ENCODE measurements at regions not wholly inside any gene's neighbourhood (a gene's known extent, or its start where the extent isn't known, plus 50 kb on each side); places are given as distances from the start of the nearest gene placed in this dataset.

- no peak for DNase-seq (ENCODE audit: low read depth)
- no peak overlapping the region for H3K4me3 ChIP-seq (ENCODE audit: control insufficient read depth, low read depth, low read length)
- TF ChIP-seq CTCF (IDR thresholded peaks at IDR 0.05; ENCODE audit: control insufficient read depth, insufficient read depth, low read depth, low read length, missing control alignments), result no peak
Observed at GRCh38 chr1:208521534-208521933, 277.4 kb upstream of the PLXNA2 start.

GRCh38 chr1:208523007-208523406 is 278.8 kb upstream of the PLXNA2 start:
- no peak for DNase-seq (ENCODE audit: low read depth)
- no peak for TF ChIP-seq CTCF (IDR thresholded peaks at IDR 0.05; ENCODE audit: control insufficient read depth, insufficient read depth, low read depth, low read length, missing control alignments)
- H3K4me3 ChIP-seq (ENCODE audit: control insufficient read depth, low read depth, low read length), result no peak overlapping the region

- TF ChIP-seq CTCF (IDR thresholded peaks at IDR 0.05; ENCODE audit: control insufficient read depth, insufficient read depth, low read depth, low read length, missing control alignments), result no peak
Observed at GRCh38 chr1:208524376-208524775, 280.2 kb upstream of the PLXNA2 start.

GRCh38 chr1:208524925-208525324 is 280.7 kb upstream of the PLXNA2 start:
- no peak for DNase-seq (ENCODE audit: low read depth)
- no peak for TF ChIP-seq CTCF (IDR thresholded peaks at IDR 0.05; ENCODE audit: control insufficient read depth, insufficient read depth, low read depth, low read length, missing control alignments)

More at GRCh38 chr1:208524376-208524775, 280.2 kb upstream of the PLXNA2 start:
- DNase-seq (ENCODE audit: low read depth), result no peak
- no peak overlapping the region for H3K4me3 ChIP-seq (ENCODE audit: control insufficient read depth, low read depth, low read length)

GRCh38 chr1:208525417-208525816 is 281.2 kb upstream of the PLXNA2 start:
- TF ChIP-seq CTCF (IDR thresholded peaks at IDR 0.05; ENCODE audit: control insufficient read depth, insufficient read depth, low read depth, low read length, missing control alignments), result no peak
- no peak overlapping the region for H3K4me3 ChIP-seq (ENCODE audit: control insufficient read depth, low read depth, low read length)
- DNase-seq (ENCODE audit: low read depth), result no peak

More at GRCh38 chr1:208524925-208525324, 280.7 kb upstream of the PLXNA2 start:
- no peak overlapping the region for H3K4me3 ChIP-seq (ENCODE audit: control insufficient read depth, low read depth, low read length)

GRCh38 chr1:208526613-208527125 is 282.5 kb upstream of the PLXNA2 start:
- no peak for DNase-seq (ENCODE audit: low read depth)
- TF ChIP-seq CTCF (IDR thresholded peaks at IDR 0.05; ENCODE audit: control insufficient read depth, insufficient read depth, low read depth, low read length, missing control alignments), result no peak

GRCh38 chr1:208527156-208527555 is 283.0 kb upstream of the PLXNA2 start:
- no peak for TF ChIP-seq CTCF (IDR thresholded peaks at IDR 0.05; ENCODE audit: control insufficient read depth, insufficient read depth, low read depth, low read length, missing control alignments)
- DNase-seq (ENCODE audit: low read depth), result no peak
- H3K4me3 ChIP-seq (ENCODE audit: control insufficient read depth, low read depth, low read length), result no peak overlapping the region

More at GRCh38 chr1:208526613-208527125, 282.5 kb upstream of the PLXNA2 start:
- H3K4me3 ChIP-seq (ENCODE audit: control insufficient read depth, low read depth, low read length), result no peak overlapping the region

All from AG09309 (cell line).